NCI-H526 treated with DMSO at 0.1 percent for 48 hours (cell line): ENCODE measurements at regions not wholly inside any gene's neighbourhood (a gene's known extent, or its start where the extent isn't known, plus 50 kb on each side); places are given as distances from the start of the nearest gene placed in this dataset.

Experiments used
- DNase-seq: peaks from one replicate; lab custom pipeline; 2025; lab: John Stamatoyannopoulos, UW

DNA sequence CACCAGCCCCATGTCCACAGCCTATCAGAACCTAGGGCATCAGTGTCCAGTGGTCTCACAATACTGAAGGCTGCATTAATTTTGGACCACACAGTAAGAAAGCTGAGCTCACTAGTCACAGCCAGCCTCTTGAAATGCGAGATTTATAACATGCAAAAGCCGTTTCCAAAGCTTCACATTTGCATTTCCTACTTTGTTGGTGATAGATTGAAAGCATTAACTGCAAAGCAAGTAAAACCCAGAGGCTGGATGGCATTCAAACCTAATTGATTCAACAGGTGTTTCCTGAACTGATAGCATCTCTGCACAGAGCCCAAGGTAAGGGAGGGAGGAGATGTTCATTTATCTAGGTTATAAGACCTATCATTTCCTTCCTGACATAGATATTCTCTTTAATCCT, 410.1 kb downstream of the OMA1 start:
- DNase-seq = peak; percentile 52

GRCh38 chr1:58135821-58136321, 410.7 kb downstream of the OMA1 start:
- DNase-seq = no peak

- no peak for DNase-seq
Measured at GRCh38 chr1:58133562-58133961, 413.0 kb downstream of the OMA1 start.

DNA sequence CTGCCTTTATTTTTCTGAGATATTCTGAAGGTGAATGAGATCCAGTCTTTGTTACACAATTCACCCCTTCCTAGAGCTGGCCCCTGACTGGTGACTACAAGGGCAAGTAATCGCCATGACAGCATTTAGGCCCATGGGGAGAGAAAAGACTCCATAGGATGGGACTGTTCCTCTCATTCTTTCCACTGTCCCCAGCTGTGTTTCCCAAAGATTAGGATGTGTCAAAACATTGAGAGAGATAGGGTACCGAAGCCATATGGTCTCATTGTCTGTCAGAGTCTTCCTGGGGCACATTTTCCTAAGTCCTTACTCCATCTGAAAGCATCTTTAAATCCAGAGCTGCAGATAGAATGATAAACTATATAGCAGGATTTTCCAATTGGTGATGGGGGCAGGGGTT, 423.5 kb downstream of the OMA1 start:
- DNase-seq = no peak

DNA sequence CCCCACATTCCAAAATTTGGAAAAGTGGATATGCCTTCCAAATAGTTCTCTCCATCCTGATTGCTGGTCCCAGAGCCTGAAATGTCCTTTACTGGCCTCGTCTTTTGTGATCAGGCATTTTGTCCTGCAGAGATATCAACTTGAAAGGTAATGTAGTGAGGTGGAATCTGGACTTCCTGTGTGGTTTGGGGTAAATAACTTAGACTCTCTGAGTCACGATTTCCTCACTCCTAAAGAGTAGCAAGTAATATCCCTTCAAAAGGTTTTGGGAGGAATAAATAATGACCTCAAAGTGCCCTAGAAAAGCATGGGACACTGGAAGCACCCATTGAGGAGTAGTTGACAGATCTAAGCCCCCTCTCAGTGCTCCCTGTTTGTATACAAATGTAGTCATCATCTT, 426.6 kb downstream of the OMA1 start:
- DNase-seq = no peak

- DNase-seq = no peak
Measured at GRCh38 chr1:58116284-58116683, 430.2 kb downstream of the OMA1 start.

- no peak for DNase-seq
Measured at GRCh38 chr1:58109646-58110200, 436.8 kb downstream of the OMA1 start.

- no peak for DNase-seq
Measured at GRCh38 chr1:58108783-58109182, 437.7 kb downstream of the OMA1 start.

- no peak for DNase-seq
Measured at GRCh38 chr1:58107943-58108342, 438.6 kb downstream of the OMA1 start.

GRCh38 chr1:58104960-58105359, 441.6 kb downstream of the OMA1 start:
- no peak for DNase-seq

GRCh38 chr1:58096714-58097113, 449.8 kb downstream of the OMA1 start:
- no peak for DNase-seq

GRCh38 chr1:58095183-58095582, 451.3 kb downstream of the OMA1 start:
- DNase-seq = no peak

GRCh38 chr1:58094221-58094620, 452.3 kb downstream of the OMA1 start:
- no peak for DNase-seq

DNA sequence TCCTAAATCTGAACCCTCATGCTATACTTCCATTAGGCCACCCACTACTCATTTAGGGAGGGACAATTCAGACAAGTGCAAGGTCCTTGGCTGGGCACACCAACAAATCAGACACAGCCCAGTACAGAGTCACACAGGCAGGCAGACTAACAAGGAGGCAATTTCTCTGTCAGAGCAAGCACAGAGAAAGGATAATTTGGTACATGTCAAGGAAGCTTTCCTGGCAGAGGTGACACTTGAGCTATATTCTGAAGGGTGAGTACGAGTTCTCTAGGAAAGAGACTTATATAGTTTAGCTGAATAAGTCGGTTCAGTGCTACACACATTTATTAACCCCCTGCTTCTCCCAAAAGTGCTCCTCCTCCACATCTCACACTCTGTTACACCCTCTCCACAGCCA, 455.9 kb downstream of the OMA1 start:
- no peak for DNase-seq

GRCh38 chr1:58089898-58090534, 456.5 kb downstream of the OMA1 start:
- no peak for DNase-seq

- DNase-seq = no peak
Measured at GRCh38 chr1:58084266-58084665, 462.3 kb downstream of the OMA1 start.

- no peak for DNase-seq
Measured at GRCh38 chr1:58082596-58082995, 463.9 kb downstream of the OMA1 start.

DNA sequence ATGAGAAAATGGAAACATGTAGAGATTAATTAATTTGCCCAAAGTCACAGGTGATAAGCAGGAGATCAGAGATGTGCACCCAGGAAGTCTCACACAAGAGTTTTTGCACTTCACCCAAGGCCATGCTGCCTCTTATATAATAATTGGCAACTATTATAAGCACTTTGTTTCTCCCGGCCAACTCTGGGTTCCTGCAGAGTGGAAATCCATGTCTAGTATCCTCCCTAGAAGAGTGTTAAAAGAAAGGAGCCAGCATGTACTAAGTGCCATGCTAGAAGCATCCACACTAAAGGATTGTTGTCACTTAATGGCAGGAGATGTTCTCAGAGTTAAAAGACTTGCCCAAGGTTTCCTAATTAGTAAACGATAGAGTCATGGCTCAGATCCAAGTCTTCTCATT, 470.3 kb downstream of the OMA1 start:
- DNase-seq = no peak

- no peak for DNase-seq
Measured at GRCh38 chr1:58075188-58075578, 471.3 kb downstream of the OMA1 start.

- no peak for DNase-seq
Measured at GRCh38 chr1:58072450-58072849, 474.1 kb downstream of the OMA1 start.

GRCh38 chr1:58067082-58067481, 479.4 kb downstream of the OMA1 start:
- DNase-seq = no peak

GRCh38 chr1:58065520-58065919, 481.0 kb downstream of the OMA1 start:
- DNase-seq = no peak

DNA sequence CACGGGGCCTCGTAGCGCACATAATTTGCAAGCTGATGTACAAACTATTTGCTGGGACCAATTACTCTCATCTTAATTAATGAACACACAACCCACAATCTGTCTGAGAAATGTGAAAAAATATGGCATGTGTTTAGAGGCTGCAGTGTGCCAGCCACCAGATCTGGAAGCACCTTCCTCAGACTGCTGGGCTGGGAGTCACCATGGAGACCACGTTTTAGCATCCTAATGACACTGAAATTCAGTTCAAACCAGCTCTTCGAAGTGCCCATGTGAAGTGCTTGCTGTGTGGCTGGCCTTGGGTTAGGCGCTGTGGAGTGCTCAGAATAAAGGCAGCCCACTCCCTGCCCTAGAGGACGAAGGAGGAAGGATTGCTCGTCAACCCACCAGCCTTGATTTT, 482.4 kb downstream of the OMA1 start:
- no peak for DNase-seq

DNA sequence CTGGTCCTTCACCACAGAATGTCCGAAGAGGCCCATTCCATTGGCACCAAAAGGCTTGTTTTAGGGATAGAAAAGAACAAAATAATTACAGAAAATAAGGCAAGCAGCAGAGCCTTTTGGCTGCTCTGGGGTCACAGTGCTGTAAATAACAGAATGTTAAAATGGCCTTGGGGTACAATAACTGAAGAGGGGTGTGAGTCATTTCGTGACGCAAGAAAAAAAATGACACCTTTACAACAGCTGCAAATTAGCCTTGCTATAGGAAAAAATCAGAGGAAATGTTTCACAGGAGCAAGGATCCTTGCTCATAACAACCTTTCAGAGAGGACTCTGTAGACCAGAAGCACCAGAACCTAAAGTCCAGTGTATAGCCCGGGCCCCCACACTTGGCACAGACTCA, 483.4 kb downstream of the OMA1 start:
- no peak for DNase-seq
